ENCODE measurements at regions not wholly inside any gene's neighbourhood (a gene's known extent, or its start where the extent isn't known, plus 50 kb on each side); places are given as distances from the start of the nearest gene placed in this dataset.
A peak's percentile ranks its signal among the peaks of the same experiment; 100 is the strongest.

GRCh38 chr16:59988591-59988990 is 1254.5 kb upstream of the GOT2 start:
- WGBS, 2 experiments (ENCODE audit: low coverage in 1 of 2, low lambda C conversion rate in 2 of 2, missing lambda C conversion rate in 2 of 2): 7 to 8% methylated on average over 1 of the region's 1 CpG
- TF ChIP-seq EZH2phosphoT487 (IDR thresholded peaks at IDR 0.05; ENCODE audit: insufficient read depth, low read depth) (no peak), EZH2 (IDR thresholded peaks at IDR 0.05; ENCODE audit: insufficient read depth, poor library complexity, severe bottlenecking) (no peak)
- Histone ChIP-seq H4K20me1 (ENCODE audit: insufficient read depth) (no peaks in the 10 kb centered on the region), H3K27ac (no peak overlapping the region), H2AFZ (no peak overlapping the region), H3K4me3 (no peak overlapping the region), H3K79me2 (ENCODE audit: insufficient read depth) (no peaks in the 10 kb centered on the region), H3K4me2 (ENCODE audit: unreplicated experiment) (no peak overlapping the region), H3K27me3 (replicated peaks; ENCODE audit: insufficient read depth) (no peaks in the 10 kb centered on the region), H3K36me3 (ENCODE audit: low read depth) (no peaks in the 10 kb centered on the region), H3K9me3 (ENCODE audit: low read depth) (no peaks in the 10 kb centered on the region), H3F3A (ENCODE audit: insufficient read depth) (no peaks in the 10 kb centered on the region), H3K4me1 (ENCODE audit: insufficient read depth) (no peaks in the 10 kb centered on the region), H3K9ac (no peak overlapping the region), H3K9me2 (ENCODE audit: insufficient read depth) (no peaks in the 10 kb centered on the region)
- in situ Hi-C loops (cut with MboI): no loop called here
- DNase-seq: no peak

DNA sequence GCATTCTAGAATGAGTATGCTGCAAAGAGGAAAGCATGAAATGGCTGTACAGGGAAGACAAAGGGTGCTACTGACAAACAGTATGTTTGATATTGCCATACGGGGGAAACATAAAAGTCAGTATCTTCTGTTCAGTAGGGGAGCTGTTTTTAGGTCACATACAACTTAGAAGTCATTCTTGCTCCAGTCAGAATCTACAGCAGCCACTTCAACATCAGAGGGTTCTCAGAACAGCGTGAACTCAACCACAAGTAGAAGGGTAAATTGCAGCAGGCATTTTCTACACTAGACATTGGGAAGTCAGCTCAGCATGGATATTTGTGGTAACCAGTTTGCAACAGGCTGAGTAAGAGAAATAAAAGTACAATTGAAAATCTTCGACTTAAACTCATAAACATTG is 1241.8 kb upstream of the GOT2 start:
- in situ Hi-C loops (cut with MboI): no loop called here
- 10 to 12% methylated on average over 3 of the region's 3 CpGs for WGBS, 2 experiments (ENCODE audit: low coverage in 1 of 2, low lambda C conversion rate in 2 of 2, missing lambda C conversion rate in 2 of 2)

DNA sequence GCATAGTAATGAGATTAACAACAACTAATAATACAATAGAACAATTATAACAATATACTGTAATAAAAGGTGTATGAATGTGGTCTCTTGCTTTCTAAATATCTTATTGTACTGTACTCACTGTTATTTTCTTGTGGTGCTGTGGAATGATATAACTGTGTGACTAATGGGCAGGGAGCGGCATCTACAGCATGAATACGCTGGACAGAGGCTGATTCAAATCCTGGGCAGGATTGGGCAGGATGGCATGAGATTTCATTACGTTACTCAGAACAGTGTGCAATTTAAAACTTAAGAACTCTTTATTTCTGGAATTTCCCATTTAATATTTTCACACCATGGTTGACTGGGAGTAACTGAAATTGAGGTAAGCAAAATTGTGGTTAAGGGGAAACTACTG is 1239.8 kb upstream of the GOT2 start:
- H3K9me2 ChIP-seq (ENCODE audit: insufficient read depth): no peaks in the 10 kb centered on the region
- H3K36me3 ChIP-seq (ENCODE audit: low read depth): no peaks in the 10 kb centered on the region
- WGBS, 2 experiments (ENCODE audit: low coverage in 1 of 2, low lambda C conversion rate in 2 of 2, missing lambda C conversion rate in 2 of 2): 38 to 44% methylated on average over 3 of the region's 3 CpGs
- no peaks in the 10 kb centered on the region for H3K27me3 ChIP-seq (replicated peaks; ENCODE audit: insufficient read depth)
- H3F3A ChIP-seq (ENCODE audit: insufficient read depth): no peaks in the 10 kb centered on the region
- no peak overlapping the region for H3K9ac ChIP-seq
- no peak overlapping the region for H3K4me3 ChIP-seq
- no peaks in the 10 kb centered on the region for H3K4me1 ChIP-seq (ENCODE audit: insufficient read depth)
- no peak overlapping the region for H3K4me2 ChIP-seq (ENCODE audit: unreplicated experiment)
- TF ChIP-seq EZH2phosphoT487 (IDR thresholded peaks at IDR 0.05; ENCODE audit: insufficient read depth, low read depth): no peak
- TF ChIP-seq EZH2 (IDR thresholded peaks at IDR 0.05; ENCODE audit: insufficient read depth, poor library complexity, severe bottlenecking): no peak
- H3K27ac ChIP-seq: no peak overlapping the region
- no peaks in the 10 kb centered on the region for H3K79me2 ChIP-seq (ENCODE audit: insufficient read depth)
- DNase-seq: peak; percentile 1
- H4K20me1 ChIP-seq (ENCODE audit: insufficient read depth): no peaks in the 10 kb centered on the region
- no peak overlapping the region for H2AFZ ChIP-seq
- H3K9me3 ChIP-seq (ENCODE audit: low read depth): no peaks in the 10 kb centered on the region
- in situ Hi-C loops (cut with MboI): no loop called here

More for the DNA sequence above, 1241.8 kb upstream of the GOT2 start:
- no peaks in the 10 kb centered on the region for H3F3A ChIP-seq (ENCODE audit: insufficient read depth)
- H3K4me2 ChIP-seq (ENCODE audit: unreplicated experiment): no peak overlapping the region
- DNase-seq: no peak
- no peak overlapping the region for H2AFZ ChIP-seq
- no peaks in the 10 kb centered on the region for H4K20me1 ChIP-seq (ENCODE audit: insufficient read depth)
- H3K9me2 ChIP-seq (ENCODE audit: insufficient read depth): no peaks in the 10 kb centered on the region
- no peak overlapping the region for H3K4me3 ChIP-seq
- TF ChIP-seq EZH2phosphoT487 (IDR thresholded peaks at IDR 0.05; ENCODE audit: insufficient read depth, low read depth): no peak
- no peak for TF ChIP-seq EZH2 (IDR thresholded peaks at IDR 0.05; ENCODE audit: insufficient read depth, poor library complexity, severe bottlenecking)
- H3K4me1 ChIP-seq (ENCODE audit: insufficient read depth): no peaks in the 10 kb centered on the region
- no peaks in the 10 kb centered on the region for H3K36me3 ChIP-seq (ENCODE audit: low read depth)
- no peaks in the 10 kb centered on the region for H3K9me3 ChIP-seq (ENCODE audit: low read depth)
- H3K9ac ChIP-seq: no peak overlapping the region
- no peak overlapping the region for H3K27ac ChIP-seq
- no peaks in the 10 kb centered on the region for H3K79me2 ChIP-seq (ENCODE audit: insufficient read depth)
- no peaks in the 10 kb centered on the region for H3K27me3 ChIP-seq (replicated peaks; ENCODE audit: insufficient read depth)

- Histone ChIP-seq H2AFZ (no peak overlapping the region), H3K4me3 (no peak overlapping the region), H3K4me2 (ENCODE audit: unreplicated experiment) (no peak overlapping the region), H3K9ac (no peak overlapping the region), H3K4me1 (ENCODE audit: insufficient read depth) (no peaks in the 10 kb centered on the region), H4K20me1 (ENCODE audit: insufficient read depth) (no peaks in the 10 kb centered on the region), H3F3A (ENCODE audit: insufficient read depth) (no peaks in the 10 kb centered on the region), H3K36me3 (ENCODE audit: low read depth) (no peaks in the 10 kb centered on the region), H3K9me3 (ENCODE audit: low read depth) (no peaks in the 10 kb centered on the region), H3K9me2 (ENCODE audit: insufficient read depth) (no peaks in the 10 kb centered on the region), H3K27ac (no peak overlapping the region), H3K79me2 (ENCODE audit: insufficient read depth) (no peaks in the 10 kb centered on the region), H3K27me3 (replicated peaks; ENCODE audit: insufficient read depth) (no peaks in the 10 kb centered on the region)
- DNase-seq: no peak
- TF ChIP-seq EZH2phosphoT487 (IDR thresholded peaks at IDR 0.05; ENCODE audit: insufficient read depth, low read depth) (no peak), EZH2 (IDR thresholded peaks at IDR 0.05; ENCODE audit: insufficient read depth, poor library complexity, severe bottlenecking) (no peak)
- 19 to 22% methylated on average over 3 of the region's 3 CpGs for WGBS, 2 experiments (ENCODE audit: low coverage in 1 of 2, low lambda C conversion rate in 2 of 2, missing lambda C conversion rate in 2 of 2)
- in situ Hi-C loops (cut with MboI): no loop called here
Observed at GRCh38 chr16:59971264-59971663, 1237.1 kb upstream of the GOT2 start.
